Vagina (tissue), 2 donors: ENCODE measurements at regions not wholly inside any gene's neighbourhood (a gene's known extent, or its start where the extent isn't known, plus 50 kb on each side); places are given as distances from the start of the nearest gene placed in this dataset.

Experiments used
- POLR2AphosphoS5 ChIP-seq, 2 donors: sonication (generic); formaldehyde crosslinking; IDR thresholded peaks; one replicate each; pipeline ENCODE4 v1.9.0; 2017; ENCODE audit warnings: antibody characterized with exemption in 2 of 2, mild to moderate bottlenecking in 2 of 2, low read depth in 1 of 2; ENCODE audit not compliant: insufficient read depth in 1 of 2
- TF ChIP-seq, protein P1 (sequence below), 3 experiments: fragments of 450-650 bp in 2 of 3; fragments of 200-600 bp in 1 of 3; sonication (generic) in 1 of 3; IDR thresholded peaks; one replicate each; pipeline ENCODE4 v1.5.1; 2017 to 2019; ENCODE audit warnings: antibody characterized with exemption in 3 of 3, mild to moderate bottlenecking in 2 of 3, moderate library complexity in 2 of 3

DNA sequence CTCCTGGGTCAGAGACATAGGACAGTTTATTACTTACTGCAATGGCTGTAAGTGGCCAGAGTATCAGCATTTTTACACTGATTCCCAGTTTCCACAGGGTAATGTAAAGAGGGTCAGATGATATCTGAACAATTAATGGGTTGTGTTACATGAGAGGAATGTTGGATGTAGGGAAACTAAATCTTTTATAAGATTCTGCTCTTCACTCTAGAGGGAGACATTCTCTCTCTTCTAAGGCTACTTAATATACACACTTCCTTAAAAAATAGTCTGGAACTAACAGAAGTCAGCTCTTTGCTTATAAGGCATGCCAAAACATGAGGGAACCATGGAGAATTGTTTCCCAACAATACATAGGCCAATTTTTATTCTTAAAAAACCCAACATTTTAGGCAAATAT, 389.8 kb downstream of the ETNK1 start:
- TF ChIP-seq, protein P1, sequence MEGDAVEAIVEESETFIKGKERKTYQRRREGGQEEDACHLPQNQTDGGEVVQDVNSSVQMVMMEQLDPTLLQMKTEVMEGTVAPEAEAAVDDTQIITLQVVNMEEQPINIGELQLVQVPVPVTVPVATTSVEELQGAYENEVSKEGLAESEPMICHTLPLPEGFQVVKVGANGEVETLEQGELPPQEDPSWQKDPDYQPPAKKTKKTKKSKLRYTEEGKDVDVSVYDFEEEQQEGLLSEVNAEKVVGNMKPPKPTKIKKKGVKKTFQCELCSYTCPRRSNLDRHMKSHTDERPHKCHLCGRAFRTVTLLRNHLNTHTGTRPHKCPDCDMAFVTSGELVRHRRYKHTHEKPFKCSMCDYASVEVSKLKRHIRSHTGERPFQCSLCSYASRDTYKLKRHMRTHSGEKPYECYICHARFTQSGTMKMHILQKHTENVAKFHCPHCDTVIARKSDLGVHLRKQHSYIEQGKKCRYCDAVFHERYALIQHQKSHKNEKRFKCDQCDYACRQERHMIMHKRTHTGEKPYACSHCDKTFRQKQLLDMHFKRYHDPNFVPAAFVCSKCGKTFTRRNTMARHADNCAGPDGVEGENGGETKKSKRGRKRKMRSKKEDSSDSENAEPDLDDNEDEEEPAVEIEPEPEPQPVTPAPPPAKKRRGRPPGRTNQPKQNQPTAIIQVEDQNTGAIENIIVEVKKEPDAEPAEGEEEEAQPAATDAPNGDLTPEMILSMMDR (IDR thresholded peaks at IDR 0.05), result no peak
- TF ChIP-seq POLR2AphosphoS5 (IDR thresholded peaks at IDR 0.05; ENCODE audit: insufficient read depth in 1 of 2, low read depth in 1 of 2), result no peak
